GM12873 (cell line): ENCODE measurements at regions not wholly inside any gene's neighbourhood (a gene's known extent, or its start where the extent isn't known, plus 50 kb on each side); places are given as distances from the start of the nearest gene placed in this dataset.

Experiments used
- TF ChIP-seq, protein P1 (sequence below): IDR thresholded peaks from 2 replicates; pipeline ENCODE4 v1.5.1; 2012; ENCODE audit warnings: low read depth, mild to moderate bottlenecking, moderate library complexity, low read length, control low read depth; ENCODE audit not compliant: insufficient read depth; ENCODE audit errors: missing control alignments

DNA sequence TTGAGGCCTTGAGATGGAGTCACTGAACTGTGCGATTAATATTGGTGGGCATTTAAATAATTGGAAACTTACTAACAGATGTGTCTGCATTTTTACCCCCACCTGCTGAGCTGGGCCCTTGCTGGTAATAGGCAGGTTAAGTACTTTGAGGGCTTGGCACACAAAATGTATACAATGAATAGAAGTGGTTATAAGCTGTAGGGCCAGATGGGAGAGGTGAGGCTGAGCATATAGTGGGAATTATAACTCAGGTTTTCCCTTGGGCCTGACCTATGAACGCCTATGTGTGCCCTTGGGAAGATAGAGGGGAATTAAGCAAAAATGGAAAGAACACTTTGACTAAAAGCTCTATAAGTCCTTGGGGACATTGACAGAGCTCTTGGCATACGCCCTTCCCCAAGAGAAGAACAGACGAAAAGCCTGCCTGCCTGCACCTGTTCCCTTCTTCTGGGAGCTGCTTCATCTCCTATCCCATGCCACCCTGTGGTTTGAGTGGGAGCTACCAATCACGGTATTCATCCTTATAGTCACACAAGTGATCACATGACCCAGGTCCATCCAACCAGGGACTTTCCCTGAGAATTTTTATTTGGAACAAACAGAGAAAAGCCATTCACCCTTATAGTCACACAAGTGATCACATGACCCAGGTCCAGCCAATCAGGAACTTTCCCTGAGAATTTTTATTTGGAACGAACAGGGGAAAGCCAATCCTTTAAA lies 260.7 kb upstream of the CSF3R start:
- TF ChIP-seq, protein P1, sequence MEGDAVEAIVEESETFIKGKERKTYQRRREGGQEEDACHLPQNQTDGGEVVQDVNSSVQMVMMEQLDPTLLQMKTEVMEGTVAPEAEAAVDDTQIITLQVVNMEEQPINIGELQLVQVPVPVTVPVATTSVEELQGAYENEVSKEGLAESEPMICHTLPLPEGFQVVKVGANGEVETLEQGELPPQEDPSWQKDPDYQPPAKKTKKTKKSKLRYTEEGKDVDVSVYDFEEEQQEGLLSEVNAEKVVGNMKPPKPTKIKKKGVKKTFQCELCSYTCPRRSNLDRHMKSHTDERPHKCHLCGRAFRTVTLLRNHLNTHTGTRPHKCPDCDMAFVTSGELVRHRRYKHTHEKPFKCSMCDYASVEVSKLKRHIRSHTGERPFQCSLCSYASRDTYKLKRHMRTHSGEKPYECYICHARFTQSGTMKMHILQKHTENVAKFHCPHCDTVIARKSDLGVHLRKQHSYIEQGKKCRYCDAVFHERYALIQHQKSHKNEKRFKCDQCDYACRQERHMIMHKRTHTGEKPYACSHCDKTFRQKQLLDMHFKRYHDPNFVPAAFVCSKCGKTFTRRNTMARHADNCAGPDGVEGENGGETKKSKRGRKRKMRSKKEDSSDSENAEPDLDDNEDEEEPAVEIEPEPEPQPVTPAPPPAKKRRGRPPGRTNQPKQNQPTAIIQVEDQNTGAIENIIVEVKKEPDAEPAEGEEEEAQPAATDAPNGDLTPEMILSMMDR = no peak

DNA sequence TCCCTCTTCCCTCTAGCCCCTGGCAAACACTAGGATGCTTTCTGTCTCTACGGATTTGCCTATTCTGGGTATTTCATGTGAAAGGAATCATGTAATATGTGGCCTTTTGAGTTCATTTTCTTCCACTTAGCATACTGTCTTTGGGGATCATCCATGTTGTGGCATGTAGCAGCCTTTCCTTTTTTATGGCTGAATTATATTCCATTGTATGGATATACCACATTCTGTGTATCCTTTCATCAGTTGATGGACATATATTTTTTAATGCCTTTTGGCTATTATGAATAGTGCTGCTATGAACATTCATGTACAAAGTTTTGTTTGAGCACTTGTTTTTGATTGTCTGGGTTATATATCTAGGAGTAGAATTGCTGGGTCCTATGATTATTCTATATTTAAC lies 258.4 kb upstream of the CSF3R start:
- TF ChIP-seq, protein P1 = no peak

DNA sequence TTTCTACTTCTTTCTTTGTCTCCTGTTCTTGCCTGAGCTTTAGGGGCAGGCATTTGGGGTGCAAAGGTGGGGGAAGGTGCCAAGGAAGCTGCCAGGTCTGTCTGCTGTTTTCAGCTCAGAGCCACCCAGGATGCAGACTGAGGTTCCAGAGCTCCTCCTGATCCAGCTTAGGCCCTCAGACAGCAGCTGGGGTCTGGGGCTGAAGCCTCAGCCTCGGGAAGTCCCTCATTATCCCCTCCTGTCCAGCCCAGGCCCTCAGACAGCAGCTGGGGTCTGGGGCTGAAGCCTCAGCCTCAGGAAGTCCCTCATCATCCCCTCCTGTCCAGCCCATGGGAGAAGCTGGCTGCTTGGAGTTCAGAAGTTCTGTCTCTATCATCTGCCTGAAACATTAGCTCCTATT lies 257.7 kb upstream of the CSF3R start:
- TF ChIP-seq, protein P1 = no peak

DNA sequence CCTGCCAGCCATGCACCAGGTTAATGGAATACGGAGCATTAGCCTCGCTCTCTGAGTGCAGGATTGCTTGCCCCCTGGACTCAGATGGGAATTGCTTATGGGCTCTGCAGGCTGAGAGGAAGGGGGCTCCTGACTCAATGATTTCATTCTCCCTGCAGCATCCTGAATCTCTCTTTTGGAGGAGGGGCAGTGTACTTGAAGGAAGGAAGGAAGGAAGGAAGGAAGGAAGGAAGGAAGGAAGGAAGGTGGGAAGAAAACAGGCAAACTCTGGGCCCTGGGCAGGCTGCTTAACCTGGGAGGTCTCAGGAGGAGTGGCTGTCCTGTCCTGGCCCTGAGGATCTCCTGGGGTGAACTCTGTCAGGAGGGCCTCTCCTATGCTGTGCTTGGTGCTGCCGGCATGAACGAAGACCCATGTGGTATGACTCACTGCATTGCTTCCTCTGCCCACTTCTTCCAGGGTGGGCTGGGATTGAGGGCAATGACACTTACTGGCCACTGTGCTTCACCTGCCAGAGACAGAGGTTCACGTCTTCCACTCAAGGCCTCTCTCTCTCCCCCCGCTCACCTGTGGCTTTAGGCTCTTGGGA lies 257.1 kb upstream of the CSF3R start:
- TF ChIP-seq, protein P1 = no peak

DNA sequence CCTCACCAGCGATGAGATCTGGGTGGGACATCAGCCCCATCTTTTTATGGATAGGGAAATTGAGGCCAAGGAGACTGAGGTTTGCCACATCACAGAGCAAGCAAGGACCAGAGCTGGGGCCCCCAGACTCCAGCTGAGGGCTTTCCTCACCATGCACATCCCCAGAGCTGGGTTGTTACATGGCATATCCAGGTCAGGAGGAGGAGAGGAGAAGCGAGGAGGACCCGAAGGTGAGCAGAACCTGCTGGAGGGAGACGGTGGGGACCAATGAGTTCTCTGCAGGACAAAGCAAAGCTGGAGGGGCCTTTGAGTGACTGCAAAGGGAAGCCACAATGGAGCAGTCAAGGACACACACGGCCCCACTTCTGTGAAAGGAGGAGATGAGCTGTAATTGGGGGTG lies 255.5 kb upstream of the CSF3R start:
- TF ChIP-seq, protein P1 = no peak

DNA sequence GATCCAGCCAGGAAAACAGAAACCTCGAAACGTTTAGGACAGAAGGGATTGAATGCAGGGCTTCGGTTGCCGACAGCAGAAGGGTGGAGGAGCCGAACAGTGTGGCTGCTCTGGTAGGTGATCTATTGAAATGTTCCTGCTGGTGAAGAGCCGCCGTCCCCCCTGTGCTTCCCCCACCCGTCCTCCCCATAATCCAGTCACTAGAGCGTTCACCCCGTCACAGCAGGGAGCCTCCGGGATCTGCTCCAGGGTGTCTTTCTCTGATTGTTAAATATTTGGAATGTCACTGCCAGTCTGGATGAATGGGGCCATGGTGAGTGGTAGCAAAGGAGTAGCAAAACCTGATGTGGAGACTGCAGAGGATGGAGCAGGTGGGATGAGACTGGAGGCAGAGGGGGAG lies 255.1 kb upstream of the CSF3R start:
- TF ChIP-seq, protein P1 = no peak

DNA sequence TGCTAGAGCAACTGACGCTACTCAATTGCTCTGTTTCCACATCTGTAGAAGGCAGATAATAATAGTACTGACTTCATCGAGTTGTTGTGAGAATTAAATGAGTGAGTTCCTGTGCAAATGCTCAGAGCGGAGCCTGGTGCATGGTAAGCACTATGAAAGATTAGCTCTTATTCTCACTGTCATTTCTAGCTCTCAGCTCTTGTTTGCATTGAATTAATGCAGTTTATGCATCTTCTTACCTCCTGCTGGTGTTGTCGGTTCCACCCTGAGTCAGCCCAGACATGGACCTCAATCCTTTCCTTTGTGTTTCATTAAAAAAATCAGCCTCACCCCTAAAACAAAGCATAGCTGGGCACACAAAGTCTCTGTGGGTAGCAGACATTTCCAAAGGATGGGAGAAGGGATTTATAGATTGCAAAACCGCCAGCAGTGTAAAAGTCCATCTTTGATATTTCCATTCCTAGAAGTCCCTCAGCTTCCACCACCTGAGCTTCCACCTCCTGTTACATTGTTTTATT lies 254.4 kb upstream of the CSF3R start:
- TF ChIP-seq, protein P1 = no peak
